ENCODE measurements at regions not wholly inside any gene's neighbourhood (a gene's known extent, or its start where the extent isn't known, plus 50 kb on each side); places are given as distances from the start of the nearest gene placed in this dataset.
"Not testable (repeated sequence)": the region's sequence is repeated elsewhere in the genome, so short reads cannot be mapped to it uniquely, and the experiment has no call there.

DNA sequence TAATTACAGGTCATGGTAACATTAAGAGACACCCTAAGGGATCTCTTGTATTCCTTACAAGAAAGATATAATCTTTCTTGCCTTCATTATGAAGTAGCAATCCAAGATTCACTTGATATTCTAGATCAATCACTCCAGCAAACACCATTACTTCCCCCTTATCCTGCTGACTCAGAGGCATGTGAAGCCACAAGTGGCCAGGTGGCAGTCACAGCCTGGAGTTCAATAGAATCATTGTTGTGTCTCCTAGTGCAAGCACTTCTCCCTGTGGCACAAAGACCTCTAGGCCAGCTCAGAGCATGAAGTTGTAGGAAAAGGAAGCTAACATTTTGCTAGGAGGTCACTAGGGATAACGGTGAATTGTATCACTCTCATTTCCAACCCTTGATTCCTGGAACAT lies 864.3 kb upstream of the ATXN8OS start:
- H3K9me3 Mint-ChIP-seq: no peaks in the 10 kb centered on the region
- no peaks in the 10 kb centered on the region for H3K27me3 Mint-ChIP-seq (ENCODE audit: low read depth, poor library complexity)
- TF ChIP-seq, protein P1, sequence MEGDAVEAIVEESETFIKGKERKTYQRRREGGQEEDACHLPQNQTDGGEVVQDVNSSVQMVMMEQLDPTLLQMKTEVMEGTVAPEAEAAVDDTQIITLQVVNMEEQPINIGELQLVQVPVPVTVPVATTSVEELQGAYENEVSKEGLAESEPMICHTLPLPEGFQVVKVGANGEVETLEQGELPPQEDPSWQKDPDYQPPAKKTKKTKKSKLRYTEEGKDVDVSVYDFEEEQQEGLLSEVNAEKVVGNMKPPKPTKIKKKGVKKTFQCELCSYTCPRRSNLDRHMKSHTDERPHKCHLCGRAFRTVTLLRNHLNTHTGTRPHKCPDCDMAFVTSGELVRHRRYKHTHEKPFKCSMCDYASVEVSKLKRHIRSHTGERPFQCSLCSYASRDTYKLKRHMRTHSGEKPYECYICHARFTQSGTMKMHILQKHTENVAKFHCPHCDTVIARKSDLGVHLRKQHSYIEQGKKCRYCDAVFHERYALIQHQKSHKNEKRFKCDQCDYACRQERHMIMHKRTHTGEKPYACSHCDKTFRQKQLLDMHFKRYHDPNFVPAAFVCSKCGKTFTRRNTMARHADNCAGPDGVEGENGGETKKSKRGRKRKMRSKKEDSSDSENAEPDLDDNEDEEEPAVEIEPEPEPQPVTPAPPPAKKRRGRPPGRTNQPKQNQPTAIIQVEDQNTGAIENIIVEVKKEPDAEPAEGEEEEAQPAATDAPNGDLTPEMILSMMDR (IDR thresholded peaks at IDR 0.05): no peak
- no peak for DNase-seq
- H3K27ac Mint-ChIP-seq: no peak overlapping the region
- H3K4me3 Mint-ChIP-seq: no peak overlapping the region
- no peaks in the 10 kb centered on the region for H3K4me1 Mint-ChIP-seq
- no peaks in the 10 kb centered on the region for H3K36me3 Mint-ChIP-seq (ENCODE audit: low read depth)

DNA sequence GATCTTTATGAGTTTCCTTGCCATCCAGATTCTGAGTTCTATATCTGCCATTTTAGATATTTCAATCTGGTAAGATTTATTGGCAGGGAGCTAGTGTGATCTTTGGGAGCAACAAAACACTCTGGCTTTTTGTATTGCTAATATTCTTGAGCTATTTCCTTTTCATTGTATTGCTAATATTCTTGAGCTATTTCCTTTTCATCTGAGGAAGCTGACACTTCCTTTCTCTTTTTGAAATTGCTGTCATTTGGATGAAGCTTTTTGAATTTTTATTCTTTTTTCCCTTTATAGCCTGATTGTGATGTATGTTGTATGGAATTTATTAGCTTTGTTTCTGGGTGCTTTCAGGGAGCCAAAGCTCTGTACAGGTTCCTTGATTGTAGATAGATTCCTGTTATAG lies 873.5 kb upstream of the ATXN8OS start:
- Mint-ChIP-seq H3K4me3 (no peak overlapping the region), H3K27me3 (ENCODE audit: low read depth, poor library complexity) (no peaks in the 10 kb centered on the region), H3K36me3 (ENCODE audit: low read depth) (no peaks in the 10 kb centered on the region), H3K27ac (no peak overlapping the region), H3K9me3 (no peaks in the 10 kb centered on the region), H3K4me1 (no peaks in the 10 kb centered on the region)
- TF ChIP-seq, protein P1 (IDR thresholded peaks at IDR 0.05): no peak
- DNase-seq: no peak

- H3K27me3 Mint-ChIP-seq (ENCODE audit: low read depth, poor library complexity): no peaks in the 10 kb centered on the region
- peaks cover 5% of the 10 kb centered on the region for H3K9me3 Mint-ChIP-seq
- no peaks in the 10 kb centered on the region for H3K36me3 Mint-ChIP-seq (ENCODE audit: low read depth)
- no peak for DNase-seq
- no peak overlapping the region for H3K4me3 Mint-ChIP-seq
- TF ChIP-seq, protein P1 (IDR thresholded peaks at IDR 0.05): no peak
- no peaks in the 10 kb centered on the region for H3K4me1 Mint-ChIP-seq
- no peak overlapping the region for H3K27ac Mint-ChIP-seq
These were observed 881.2 kb upstream of the ATXN8OS start for GRCh38 chr13:69226427-69226826.

- DNase-seq; H3K27me3 Mint-ChIP-seq (ENCODE audit: low read depth, poor library complexity); H3K9me3 Mint-ChIP-seq; H3K4me3 Mint-ChIP-seq; H3K36me3 Mint-ChIP-seq (ENCODE audit: low read depth); H3K4me1 Mint-ChIP-seq; H3K27ac Mint-ChIP-seq: not testable (repeated sequence)
These were observed 885.8 kb upstream of the ATXN8OS start for GRCh38 chr13:69221633-69222498.

DNA sequence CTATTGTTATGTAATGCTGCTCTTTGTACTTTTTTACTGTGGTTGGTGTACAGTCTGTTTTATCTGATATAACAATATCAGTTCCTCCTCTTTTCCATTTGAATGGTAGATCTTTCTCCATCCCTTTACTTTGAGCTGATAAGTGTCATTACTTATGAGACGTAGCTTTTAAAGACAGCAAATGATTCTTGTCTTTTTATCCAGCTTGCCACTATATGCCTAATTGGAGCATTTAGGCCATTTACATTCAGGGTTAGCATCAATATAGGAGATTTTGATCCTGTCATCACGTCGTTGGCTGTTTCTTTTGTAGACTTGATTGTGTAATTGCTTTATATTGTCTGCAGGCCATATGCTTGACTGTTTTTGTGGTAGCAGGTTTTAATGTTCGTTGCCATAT lies 894.2 kb upstream of the ATXN8OS start:
- no peaks in the 10 kb centered on the region for H3K9me3 Mint-ChIP-seq
- no peaks in the 10 kb centered on the region for H3K27me3 Mint-ChIP-seq (ENCODE audit: low read depth, poor library complexity)
- H3K4me3 Mint-ChIP-seq: no peak overlapping the region
- TF ChIP-seq, protein P1 (IDR thresholded peaks at IDR 0.05): no peak
- H3K4me1 Mint-ChIP-seq: no peaks in the 10 kb centered on the region
- DNase-seq: no peak
- H3K27ac Mint-ChIP-seq: no peak overlapping the region
- no peaks in the 10 kb centered on the region for H3K36me3 Mint-ChIP-seq (ENCODE audit: low read depth)

- no peaks in the 10 kb centered on the region for H3K27me3 Mint-ChIP-seq (ENCODE audit: low read depth, poor library complexity)
- TF ChIP-seq, protein P1 (IDR thresholded peaks at IDR 0.05): no peak
- H3K4me3 Mint-ChIP-seq: no peak overlapping the region
- peaks cover 2% of the 10 kb centered on the region for H3K4me1 Mint-ChIP-seq
- no peaks in the 10 kb centered on the region for H3K36me3 Mint-ChIP-seq (ENCODE audit: low read depth)
- no peak overlapping the region for H3K27ac Mint-ChIP-seq
- no peak for DNase-seq
- H3K9me3 Mint-ChIP-seq: peaks cover 7% of the 10 kb centered on the region
These were observed 903.0 kb upstream of the ATXN8OS start for GRCh38 chr13:69204620-69205019.

Measured in nephron progenitor cell (in vitro differentiated cells).